HepG2 (cell line): ENCODE measurements at regions not wholly inside any gene's neighbourhood (a gene's known extent, or its start where the extent isn't known, plus 50 kb on each side); places are given as distances from the start of the nearest gene placed in this dataset.
"Not testable (repeated sequence)": the region's sequence is repeated elsewhere in the genome, so short reads cannot be mapped to it uniquely, and the experiment has no call there.

Experiments
- REXO4 ChIP-seq: sonication (generic); formaldehyde crosslinking; IDR thresholded peaks from 2 replicates; pipeline ENCODE4 v1.8.0; 2022; ENCODE audit warnings: missing genetic modification reagents, mild to moderate bottlenecking, borderline replicate concordance
- SMAD3 ChIP-seq: sonication (generic); formaldehyde crosslinking; IDR thresholded peaks from 2 replicates; pipeline ENCODE4 v1.4.0; 2020; ENCODE audit warnings: missing genetic modification reagents
- ZNF530 ChIP-seq: sonication (generic); formaldehyde crosslinking; IDR thresholded peaks from 2 replicates; pipeline ENCODE4 v1.5.0; 2020; ENCODE audit warnings: low read depth, mild to moderate bottlenecking, missing genetic modification reagents
- ZNF660 ChIP-seq: sonication (generic); formaldehyde crosslinking; IDR thresholded peaks from 2 replicates; pipeline ENCODE4 v1.5.1; 2020; ENCODE audit warnings: mild to moderate bottlenecking, low read depth, missing genetic modification reagents, borderline replicate concordance
- TF ChIP-seq, protein P1 (sequence below): sonication (generic); formaldehyde crosslinking; IDR thresholded peaks from 2 replicates; pipeline ENCODE4 v1.5.0; 2020; ENCODE audit warnings: mild to moderate bottlenecking, missing genetic modification reagents, moderate library complexity

DNA sequence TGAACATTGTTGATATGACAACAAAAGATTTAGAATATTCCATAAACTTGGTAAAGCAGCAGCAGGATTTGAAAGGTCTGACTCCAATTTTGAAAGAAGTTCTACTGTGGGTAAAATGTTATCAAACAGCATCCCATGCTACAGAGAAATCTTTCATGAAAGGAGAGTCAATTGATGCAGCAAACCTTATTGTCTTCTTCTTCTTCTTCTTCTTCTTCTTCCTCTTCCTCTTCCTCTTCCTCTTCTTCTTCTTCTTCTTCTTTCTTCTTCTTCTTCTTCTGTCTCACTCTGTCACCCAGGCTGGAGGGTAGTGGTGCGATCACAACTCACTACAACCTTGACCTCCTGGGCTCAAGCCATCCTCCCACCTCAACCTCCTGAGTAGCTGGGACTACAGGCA lies 62.4 kb upstream of the GPR6 start:
- not testable (repeated sequence) for TF ChIP-seq SMAD3; REXO4; ZNF660 (CRISPR knock-in tag); ZNF530
- TF ChIP-seq, protein P1, sequence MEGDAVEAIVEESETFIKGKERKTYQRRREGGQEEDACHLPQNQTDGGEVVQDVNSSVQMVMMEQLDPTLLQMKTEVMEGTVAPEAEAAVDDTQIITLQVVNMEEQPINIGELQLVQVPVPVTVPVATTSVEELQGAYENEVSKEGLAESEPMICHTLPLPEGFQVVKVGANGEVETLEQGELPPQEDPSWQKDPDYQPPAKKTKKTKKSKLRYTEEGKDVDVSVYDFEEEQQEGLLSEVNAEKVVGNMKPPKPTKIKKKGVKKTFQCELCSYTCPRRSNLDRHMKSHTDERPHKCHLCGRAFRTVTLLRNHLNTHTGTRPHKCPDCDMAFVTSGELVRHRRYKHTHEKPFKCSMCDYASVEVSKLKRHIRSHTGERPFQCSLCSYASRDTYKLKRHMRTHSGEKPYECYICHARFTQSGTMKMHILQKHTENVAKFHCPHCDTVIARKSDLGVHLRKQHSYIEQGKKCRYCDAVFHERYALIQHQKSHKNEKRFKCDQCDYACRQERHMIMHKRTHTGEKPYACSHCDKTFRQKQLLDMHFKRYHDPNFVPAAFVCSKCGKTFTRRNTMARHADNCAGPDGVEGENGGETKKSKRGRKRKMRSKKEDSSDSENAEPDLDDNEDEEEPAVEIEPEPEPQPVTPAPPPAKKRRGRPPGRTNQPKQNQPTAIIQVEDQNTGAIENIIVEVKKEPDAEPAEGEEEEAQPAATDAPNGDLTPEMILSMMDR (CRISPR knock-in tag): not testable (repeated sequence)
